ENCODE measurements at regions not wholly inside any gene's neighbourhood (a gene's known extent, or its start where the extent isn't known, plus 50 kb on each side); places are given as distances from the start of the nearest gene placed in this dataset.
"Not testable (repeated sequence)": the region's sequence is repeated elsewhere in the genome, so short reads cannot be mapped to it uniquely, and the experiment has no call there.

DNA sequence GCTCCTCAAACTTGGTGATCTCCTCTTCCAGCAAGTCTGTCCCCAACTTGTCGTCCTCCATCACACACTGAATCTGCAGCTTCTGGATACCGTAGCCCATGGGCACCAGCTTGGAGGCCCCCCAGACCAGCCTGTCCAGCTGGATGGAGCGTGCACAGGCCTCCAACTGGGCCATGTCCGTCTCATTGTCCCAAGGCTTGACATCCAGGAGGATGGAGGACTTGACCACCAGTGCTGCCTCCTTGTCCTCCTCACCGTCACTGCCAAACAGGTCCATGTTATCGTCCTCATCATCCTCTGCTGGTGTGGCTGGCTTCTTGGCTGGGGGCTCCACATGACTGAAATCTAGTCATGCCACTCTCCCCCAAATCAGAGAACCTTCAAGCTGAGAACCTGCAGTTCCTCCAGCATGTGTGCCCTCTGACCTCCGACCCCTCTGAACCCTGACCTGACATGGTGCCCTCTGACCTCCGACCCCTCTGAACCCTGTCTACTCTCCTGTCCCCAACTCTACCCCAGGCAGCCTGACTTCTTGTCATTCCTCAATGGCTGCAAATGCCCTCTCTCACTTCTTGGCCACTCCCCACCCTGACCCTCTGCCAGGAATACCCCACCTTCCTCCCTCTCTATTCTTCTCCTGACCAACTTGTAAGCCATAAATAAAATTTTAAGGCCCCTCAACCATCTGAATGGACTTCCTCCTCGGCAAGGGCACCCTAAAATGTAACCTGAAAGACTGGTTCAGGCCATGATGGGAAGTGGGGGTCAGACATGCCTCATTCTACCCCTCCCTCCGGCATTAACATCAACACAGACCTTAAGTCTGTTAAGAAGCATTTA is 275.7 kb upstream of the C1orf174 start:
- Histone ChIP-seq H3K27ac (no peak overlapping the region), H3K4me3 (no peak overlapping the region)

DNA sequence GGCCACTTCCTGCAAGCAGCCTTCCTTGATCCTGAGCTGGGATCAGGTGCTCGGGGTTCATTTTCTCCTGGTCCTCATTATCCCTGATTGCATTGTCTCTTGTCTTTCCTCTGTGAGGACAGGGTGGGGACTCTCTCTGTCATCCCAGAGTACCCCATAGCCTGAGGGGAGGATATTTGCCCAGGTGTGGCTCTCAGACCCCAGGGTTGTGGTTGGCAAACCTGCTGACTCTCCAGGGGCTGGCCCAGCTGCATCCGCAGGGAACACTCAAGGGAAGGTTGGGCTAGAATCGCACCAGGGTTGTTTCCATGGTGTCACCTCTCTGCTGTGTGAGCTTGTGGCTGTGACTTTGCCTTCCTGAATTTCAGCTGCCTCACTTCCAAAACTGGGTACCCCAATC is 276.8 kb upstream of the C1orf174 start:
- Histone ChIP-seq H3K27ac (no peak overlapping the region), H3K4me3 (no peak overlapping the region)

DNA sequence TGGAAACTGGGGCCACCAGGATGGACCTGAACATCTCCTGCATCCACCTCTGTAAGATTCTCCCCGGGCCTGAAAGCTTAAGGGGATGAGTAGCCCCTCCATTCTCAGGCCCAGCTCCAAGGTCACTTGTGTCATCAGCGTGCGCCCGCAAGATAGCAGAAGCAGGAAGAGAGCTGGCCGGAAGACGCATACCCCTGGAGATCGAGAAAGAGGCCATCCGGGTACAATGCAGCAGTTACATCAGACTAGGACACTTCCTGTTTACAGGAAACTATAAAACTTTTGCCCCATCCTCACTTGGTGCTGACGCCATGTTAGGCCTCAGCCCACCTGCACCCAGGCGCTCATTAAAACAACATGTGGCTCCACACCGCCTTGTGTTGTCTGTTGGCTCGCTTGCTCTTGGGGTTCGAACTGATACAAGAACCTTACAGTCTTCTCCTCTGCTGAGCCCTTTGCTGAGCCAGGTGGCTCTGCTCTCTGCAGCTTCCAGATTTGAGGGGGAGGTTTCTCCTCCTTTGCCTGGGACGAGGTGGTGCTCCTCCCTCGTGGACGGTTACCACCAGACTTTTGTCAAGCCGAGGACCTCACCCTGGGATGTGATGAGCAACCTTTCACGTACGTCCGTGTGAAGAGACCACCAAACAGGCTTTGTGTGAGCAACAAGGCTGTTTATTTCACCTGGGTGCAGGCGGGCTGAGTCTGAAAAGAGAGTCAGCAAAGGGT is 277.5 kb upstream of the C1orf174 start:
- no peak overlapping the region for H3K27ac ChIP-seq
- no peak overlapping the region for H3K4me3 ChIP-seq

DNA sequence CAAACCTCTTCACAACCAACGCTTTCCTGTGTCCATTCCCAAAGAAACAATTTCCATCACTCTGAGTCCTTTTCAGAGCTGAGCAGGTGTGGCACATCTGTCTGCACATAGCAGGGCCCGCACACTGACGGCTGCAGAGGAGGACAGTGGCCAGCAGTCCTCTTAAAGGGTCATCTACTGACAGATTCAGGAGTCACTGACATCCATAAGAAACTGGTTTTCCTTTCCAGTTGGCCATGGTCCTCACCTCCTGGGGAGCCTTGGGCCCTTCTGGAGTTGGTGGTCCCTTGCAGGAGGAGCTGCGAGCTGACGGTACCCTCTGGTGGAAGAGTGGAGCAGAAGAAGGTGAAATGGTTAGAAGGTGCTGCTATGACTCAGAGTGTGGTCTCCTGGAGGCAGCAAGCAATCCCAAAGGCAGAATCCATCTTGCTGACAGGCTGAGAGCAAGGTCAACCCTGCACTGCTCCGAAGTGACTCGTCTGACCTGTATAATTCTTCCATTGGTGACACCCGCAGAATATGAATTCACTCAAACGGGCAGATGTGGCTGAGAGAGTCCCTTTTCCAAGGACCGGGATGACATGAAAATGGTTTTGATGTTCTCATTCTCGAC is 278.5 kb upstream of the C1orf174 start:
- H3K27ac ChIP-seq: no peak overlapping the region

DNA sequence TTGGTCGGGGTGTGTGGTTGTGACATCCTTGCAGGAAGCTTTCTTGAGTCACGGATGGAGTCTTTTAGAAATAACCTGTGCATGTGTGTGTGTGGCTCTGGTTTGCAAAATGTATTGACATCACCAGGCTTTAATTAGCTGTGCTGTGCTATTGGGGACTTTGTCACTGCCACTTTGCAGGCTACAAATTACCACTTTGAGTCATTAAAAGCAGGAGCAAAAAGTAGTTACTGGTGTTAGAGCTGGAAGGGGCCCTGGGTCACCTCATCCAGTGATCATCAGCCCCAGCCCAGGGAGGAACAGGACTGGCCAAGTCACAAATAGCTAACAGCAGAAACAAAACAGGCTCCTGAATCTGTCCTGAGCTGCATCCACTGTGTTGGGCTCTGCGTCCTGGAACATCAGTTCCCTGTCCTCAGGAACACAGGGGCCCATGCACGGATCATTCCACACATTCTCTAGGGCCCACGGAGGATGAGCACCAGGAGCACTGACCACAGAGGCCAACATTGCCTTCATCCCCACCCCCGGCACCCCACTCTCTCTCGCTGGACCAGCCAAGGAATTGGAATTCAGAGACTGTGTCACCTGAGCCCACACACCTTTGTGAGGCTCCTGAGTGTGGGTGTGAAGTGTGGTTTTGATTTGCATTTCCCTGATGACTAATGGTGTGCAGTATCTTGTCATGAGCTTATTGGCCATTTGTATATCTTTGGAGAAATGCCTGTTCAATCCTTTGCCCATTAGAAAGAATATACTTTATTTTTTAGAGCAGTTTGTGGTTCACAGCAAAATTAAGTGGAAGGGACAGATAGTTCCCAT is 280.1 kb upstream of the C1orf174 start:
- Histone ChIP-seq H3K4me3 (no peak overlapping the region), H3K27ac (no peak overlapping the region)

More for the DNA sequence above, 278.5 kb upstream of the C1orf174 start:
- no peak overlapping the region for H3K4me3 ChIP-seq

DNA sequence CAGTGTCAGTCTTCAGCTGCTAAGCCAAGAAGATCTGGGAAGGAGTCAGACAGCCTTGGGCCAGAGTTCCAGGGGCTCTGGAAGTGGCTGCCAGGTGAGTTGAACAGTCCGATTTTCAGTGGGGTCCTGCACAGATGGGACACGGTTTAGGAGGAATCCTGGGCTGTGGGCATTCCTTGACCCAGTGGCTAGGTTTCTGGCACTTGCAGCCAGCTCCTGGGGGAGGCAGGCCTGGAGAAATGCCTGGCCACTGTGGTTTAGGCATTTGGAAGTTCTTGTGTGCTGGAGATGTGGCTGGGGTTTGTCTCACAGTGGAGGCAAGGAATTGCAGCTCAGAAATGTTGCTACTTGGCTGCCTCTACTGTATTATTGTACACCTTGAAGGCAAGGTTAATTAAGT is 286.4 kb upstream of the C1orf174 start:
- not testable (repeated sequence) for H3K27ac ChIP-seq, H3K4me3 ChIP-seq

DNA sequence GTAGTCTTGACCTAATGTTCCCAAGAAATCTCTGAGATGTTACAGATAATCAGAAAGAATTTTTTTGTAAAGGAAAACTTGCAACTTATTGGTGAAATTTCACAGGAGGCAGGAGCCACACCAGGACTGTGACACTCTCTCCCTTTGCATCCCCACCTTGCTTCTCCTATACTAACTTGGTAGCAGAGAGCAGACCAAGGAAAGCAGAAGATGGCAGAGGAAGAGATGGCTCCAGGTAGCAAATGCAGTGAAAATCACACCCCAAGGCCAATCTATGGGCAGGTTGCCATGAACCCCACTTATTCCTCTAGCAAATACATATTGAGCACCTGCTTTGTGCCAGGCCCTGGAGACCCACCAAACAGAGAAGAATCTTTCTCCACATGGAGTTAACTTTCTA is 303.4 kb upstream of the C1orf174 start:
- Histone ChIP-seq H3K4me3 (no peak overlapping the region), H3K27ac (no peak overlapping the region)

DNA sequence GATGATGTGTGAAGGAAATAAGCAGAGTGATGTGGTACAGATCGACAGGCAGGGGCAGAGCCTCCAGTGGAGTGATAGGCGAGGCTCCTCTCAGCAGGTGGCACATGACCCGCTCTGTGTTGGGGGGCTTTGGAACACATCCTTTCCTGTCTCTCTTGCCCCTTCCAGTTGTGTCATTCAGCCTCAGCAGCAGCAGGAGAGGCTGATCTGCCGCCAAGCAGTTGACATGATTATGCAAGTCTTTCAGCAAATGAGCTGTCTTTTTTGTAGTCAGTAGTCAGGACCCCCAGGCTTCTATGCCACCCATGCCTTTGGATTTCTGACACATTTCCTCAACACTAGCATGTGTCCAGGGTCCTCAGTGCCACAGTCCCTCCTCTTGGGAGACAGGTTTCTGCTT is 307.1 kb upstream of the C1orf174 start:
- H3K27ac ChIP-seq: no peak overlapping the region
- H3K4me3 ChIP-seq: no peak overlapping the region

DNA sequence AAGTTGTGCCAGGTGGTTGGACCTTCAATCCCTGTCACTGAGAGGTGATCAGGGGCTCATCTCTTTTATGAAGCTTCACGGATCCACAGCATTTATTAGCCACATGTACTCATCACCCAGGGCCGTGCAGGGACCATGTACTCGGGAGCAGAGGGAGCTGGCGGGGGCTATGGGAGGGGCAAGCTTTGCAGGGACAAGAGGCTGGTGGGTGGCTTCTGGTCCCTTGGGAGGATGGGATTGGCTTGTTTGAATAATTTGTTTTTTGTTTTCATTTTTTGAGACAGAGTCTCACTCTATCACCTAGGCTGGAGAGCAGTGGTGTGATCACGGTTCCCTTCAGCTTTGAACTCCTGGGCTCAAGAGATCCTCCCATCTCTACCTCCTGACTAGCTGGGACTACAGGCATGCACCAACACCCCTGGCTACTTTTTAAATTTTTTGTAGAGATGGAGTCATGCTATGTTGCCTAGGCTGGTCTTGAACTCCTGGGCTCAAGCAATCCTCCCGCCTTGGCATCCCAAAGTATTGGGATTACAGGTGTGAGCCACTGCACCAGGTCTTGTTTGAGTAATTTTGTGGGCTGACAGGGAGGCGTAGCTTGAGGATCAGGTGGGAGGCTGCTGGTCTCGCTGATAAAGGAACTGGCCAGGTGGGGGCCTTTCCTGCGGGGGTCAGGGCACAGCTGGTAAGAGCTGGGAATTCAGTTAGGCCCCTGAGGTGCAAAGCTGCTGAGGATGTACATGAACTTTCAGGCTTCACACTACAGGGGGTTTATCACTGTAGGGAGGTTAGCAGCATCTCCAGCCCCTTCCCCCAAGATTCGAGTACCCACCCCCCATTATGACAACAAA is 308.0 kb upstream of the C1orf174 start:
- Histone ChIP-seq H3K4me3 (no peak overlapping the region), H3K27ac (no peak overlapping the region)

DNA sequence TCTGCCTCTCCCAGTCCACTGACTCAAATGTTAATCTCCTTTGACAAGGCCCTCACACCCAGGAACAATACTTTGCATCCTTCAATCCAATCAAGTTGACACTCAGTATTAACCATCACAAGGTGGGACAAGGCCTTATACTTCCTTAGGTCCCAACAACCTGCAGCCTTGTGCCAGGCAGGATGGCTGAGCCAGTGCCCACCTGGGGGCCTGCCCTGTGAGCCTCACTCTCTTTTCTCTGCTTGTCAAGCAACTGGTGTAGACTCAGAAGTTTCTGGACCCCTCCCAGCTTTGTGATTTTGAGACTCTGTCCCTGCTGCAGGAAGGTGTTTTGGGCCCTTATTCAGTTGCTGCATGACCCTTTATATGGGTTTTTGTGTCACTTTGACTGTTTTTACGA is 310.0 kb upstream of the C1orf174 start:
- H3K27ac ChIP-seq: no peak overlapping the region
- H3K4me3 ChIP-seq: no peak overlapping the region

DNA sequence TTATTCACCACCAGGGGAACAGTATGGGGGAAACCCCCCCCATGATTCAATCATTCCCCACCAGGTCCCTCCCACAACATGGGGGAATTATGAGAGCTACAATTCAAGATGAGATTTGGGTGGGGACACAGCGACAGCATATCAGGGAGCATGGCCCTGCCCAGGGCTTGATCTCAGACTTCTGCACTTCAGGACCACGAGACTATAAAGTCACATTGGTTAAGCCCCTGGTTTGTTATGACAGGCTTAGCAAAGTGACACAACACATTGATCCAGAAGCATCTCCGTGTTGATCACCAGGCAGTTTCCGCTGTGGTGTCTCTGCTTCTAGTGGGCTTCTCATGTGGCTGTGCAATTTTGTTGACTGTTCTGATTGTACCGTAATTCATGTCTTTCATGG is 312.7 kb upstream of the C1orf174 start:
- H3K27ac ChIP-seq: no peak overlapping the region
- H3K4me3 ChIP-seq: no peak overlapping the region

DNA sequence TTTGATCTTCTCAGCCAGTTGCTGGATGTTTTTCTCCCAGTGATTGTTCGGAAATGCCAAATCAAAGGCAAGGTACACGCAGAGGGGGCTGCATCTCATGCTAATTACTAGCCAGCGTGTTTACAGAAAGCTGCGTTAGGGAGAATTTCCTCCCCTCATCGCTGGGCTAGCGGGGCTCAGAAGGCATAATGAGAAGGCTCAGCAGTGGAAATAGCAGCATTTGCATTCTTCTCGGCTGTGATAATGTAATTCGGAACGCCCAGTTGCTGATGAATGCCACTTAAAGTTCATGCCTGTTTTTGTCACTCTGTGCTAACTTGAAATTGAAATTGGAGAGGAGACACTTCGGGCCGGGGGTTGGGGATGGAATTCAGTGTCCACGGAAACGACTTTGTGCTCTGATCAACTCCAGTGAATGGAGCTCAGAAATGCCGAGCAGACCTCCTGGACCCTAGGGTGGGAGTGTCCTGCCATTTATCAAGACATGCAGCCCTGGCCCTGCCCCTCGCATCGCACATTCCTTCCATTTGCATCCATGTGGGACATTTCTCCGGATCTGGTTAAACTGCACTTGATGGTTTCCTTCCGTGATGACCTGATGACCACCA is 313.4 kb upstream of the C1orf174 start:
- no peak overlapping the region for H3K27ac ChIP-seq
- H3K4me3 ChIP-seq: no peak overlapping the region

DNA sequence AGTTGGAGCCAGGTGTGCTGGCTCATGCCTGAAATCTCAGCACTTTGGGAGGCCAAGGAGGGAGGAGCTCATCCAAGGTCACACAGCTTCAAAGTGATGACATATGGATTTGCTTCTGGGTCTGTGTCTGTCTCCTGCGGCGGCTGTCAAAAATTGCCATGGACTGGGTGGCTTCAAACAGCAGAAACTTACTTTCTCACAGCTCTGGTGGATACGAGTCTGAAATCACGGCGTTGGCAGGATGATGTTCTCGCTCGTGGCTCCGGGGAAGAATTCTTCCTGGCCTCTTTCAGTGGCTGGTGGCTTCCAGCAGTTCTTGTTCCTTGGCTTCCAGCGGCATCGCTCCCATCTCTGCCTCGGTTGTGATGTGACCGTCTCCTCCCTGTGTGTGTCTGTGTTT is 314.8 kb upstream of the C1orf174 start:
- H3K27ac ChIP-seq: no peak overlapping the region
- H3K4me3 ChIP-seq: no peak overlapping the region

DNA sequence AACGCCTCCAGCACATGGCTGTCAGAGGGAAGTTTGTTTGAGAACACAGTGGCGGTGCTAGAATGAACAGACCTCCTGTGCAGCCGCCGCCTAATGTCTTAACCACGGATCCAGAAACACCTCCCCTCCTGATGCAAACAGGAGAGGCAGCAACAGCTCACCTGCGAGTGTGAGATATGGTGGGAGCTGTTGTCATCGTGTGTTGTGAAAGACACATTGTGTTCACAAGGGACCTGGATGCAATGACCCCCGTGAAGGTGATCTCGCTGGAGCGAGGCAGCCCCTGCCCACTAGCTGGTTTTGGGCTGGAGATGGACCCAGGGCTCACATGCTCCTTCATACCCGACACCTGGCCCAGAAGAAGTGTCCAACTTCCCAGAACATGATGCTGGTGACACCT is 315.3 kb upstream of the C1orf174 start:
- no peak overlapping the region for H3K4me3 ChIP-seq
- no peak overlapping the region for H3K27ac ChIP-seq

DNA sequence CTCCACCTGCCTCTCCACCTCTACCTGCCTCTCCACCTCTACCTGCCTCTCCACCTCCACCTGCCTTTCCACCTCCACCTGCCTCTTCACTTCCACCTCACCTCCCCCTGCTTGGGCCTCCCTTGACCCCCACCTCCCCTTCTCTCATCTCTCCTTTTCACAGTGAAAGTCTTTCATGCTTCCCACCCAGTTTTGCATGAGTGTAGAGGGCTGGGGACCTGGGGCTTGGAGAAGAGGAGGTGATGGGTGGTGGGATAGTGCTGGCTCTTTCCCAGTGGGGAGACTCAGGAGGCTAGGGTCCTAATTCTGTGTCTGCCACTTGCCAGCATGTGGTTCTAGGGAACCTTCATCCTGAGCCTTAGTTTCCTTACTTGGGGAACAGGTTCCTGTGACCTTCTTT is 316.2 kb upstream of the C1orf174 start:
- Histone ChIP-seq H3K27ac (no peak overlapping the region), H3K4me3 (no peak overlapping the region)

DNA sequence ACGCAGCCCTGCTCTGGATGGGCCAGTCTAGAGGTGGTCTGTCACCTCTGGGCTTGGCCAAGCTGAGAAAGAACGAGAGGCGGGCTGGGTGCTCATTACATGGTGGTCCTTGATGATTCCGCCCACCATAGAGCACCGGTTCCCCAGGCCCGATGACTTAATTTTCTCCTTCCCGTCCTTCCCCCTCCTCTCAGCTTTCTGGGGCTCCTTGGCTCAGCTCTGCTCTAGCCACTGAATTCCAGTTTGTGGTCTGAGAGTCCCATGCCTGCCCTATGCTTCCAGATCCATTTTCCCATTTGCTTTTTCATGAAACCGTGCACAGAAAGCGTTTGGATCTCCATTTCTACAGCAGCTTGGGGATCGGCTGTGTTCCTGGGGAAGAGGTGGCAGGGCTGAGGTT is 318.5 kb upstream of the C1orf174 start:
- Histone ChIP-seq H3K4me3 (no peak overlapping the region), H3K27ac (no peak overlapping the region)

DNA sequence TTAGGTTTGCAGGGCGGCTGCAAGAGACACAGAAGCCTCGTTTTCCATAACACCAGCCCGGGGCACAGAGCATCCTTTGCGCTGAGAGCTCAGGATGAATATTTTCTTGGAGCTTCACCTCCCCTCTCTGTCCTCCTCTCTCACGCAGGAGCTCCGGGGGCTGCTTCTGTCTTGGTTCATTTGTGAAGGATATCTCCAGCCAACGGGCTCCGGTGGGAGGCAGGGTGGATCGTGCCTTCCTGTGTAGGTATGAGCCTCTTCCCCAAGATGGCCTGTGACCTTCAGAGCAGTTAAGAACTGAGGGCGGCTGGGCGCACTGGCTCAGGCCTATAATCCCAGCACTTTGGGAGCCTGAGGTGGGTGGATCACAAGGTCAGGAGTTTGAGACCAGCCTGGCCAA is 319.0 kb upstream of the C1orf174 start:
- Histone ChIP-seq H3K27ac (no peak overlapping the region), H3K4me3 (no peak overlapping the region)

DNA sequence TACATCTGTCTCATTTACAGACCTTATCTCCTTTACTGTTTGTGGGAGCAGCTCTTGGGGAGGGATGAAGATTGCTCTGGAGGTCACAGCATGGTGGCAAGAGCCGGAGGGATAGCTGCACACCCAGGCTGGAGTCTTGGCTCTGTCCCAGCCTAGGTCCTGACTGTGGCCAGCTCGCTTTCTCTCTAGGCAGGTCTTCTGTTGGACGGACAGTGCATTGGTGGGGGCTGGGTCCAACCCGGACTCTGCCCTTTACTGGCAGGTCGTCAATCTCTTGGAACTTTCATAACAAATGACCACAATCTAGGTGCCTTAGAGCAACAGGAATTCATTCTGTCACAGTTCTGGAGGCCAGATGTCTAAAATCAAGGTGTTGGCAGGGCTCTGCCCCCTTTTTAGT is 319.8 kb upstream of the C1orf174 start:
- no peak overlapping the region for H3K4me3 ChIP-seq
- no peak overlapping the region for H3K27ac ChIP-seq

DNA sequence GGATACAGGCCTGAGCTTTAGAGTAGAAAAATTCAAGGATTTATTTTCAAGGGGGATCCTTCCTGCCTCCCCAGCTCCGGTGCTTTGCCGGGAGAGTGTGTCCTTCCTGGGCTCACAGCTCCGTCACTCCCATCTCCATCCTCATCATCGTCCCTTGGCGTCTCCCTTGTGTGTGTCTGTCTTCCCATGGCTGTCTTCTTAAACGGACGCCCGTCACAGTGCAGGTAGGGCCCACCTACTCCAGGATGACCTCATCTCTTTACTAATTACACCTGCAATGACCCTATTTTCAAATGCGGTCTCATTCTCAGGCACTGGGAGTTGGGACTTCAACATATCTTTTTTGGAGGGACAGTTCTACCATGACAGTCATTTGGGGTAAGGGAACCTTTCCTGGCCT is 320.3 kb upstream of the C1orf174 start:
- Histone ChIP-seq H3K27ac (no peak overlapping the region), H3K4me3 (no peak overlapping the region)

Data from skin epidermis (tissue), 12 donors.